ENCODE measurements at regions not wholly inside any gene's neighbourhood (a gene's known extent, or its start where the extent isn't known, plus 50 kb on each side); places are given as distances from the start of the nearest gene placed in this dataset.
A peak's percentile ranks its signal among the peaks of the same experiment; 100 is the strongest.
"Not testable (repeated sequence)": the region's sequence is repeated elsewhere in the genome, so short reads cannot be mapped to it uniquely, and the experiment has no call there.

GRCh38 chr2:131272019-131272418 is 62.7 kb downstream of the POTEE start:
- H3K14ac ChIP-seq (ENCODE audit: low read length); H4K91ac ChIP-seq (ENCODE audit: low read depth, low read length); H3K4me1 ChIP-seq (ENCODE audit: control insufficient read depth in 1 of 2, insufficient read depth in 2 of 2, low read length in 2 of 2); H3K27me3 ChIP-seq (ENCODE audit: insufficient read depth, low read length); H2AK5ac ChIP-seq (ENCODE audit: low read length); H3K79me1 ChIP-seq (ENCODE audit: low read length); H2BK12ac ChIP-seq (ENCODE audit: low read length); H3K27ac ChIP-seq (ENCODE audit: low read depth, low read length); H3K18ac ChIP-seq (ENCODE audit: low read length); H3K23ac ChIP-seq (ENCODE audit: low read length); H3K9ac ChIP-seq (ENCODE audit: low read length); H3K9me3 ChIP-seq (ENCODE audit: insufficient read depth, low read depth, low read length); H3K4me2 ChIP-seq (ENCODE audit: low read length); H2BK5ac ChIP-seq (ENCODE audit: low read depth, low read length, poor library complexity); H4K12ac ChIP-seq (ENCODE audit: low read depth, low read length); H4K8ac ChIP-seq (ENCODE audit: low read depth, low read length); H3K79me2 ChIP-seq (ENCODE audit: control insufficient read depth, insufficient read depth, low read length, poor library complexity); H3K4ac ChIP-seq (ENCODE audit: low read depth, low read length); H2BK120ac ChIP-seq (ENCODE audit: insufficient read depth, low read length, poor library complexity); H3K36me3 ChIP-seq (ENCODE audit: control insufficient read depth in 1 of 2, insufficient read depth in 2 of 2, low read length in 2 of 2); DNase-seq; H2AFZ ChIP-seq (ENCODE audit: insufficient read depth, low read length, poor library complexity): not testable (repeated sequence)
- WGBS (ENCODE audit: extremely low coverage, insufficient coverage, insufficient read length) = no CpG with 5 or more reads among the region's 8 CpGs
- peak overlapping the region; percentile 53 for H3K4me3 ChIP-seq (ENCODE audit: low read depth, low read length)

GRCh38 chr2:131264034-131264433 is 54.7 kb downstream of the POTEE start:
- not testable (repeated sequence) for H2BK5ac ChIP-seq (ENCODE audit: low read depth, low read length, poor library complexity); H2AFZ ChIP-seq (ENCODE audit: insufficient read depth, low read length, poor library complexity); H3K79me1 ChIP-seq (ENCODE audit: low read length); H3K4me1 ChIP-seq (ENCODE audit: control insufficient read depth in 1 of 2, insufficient read depth in 2 of 2, low read length in 2 of 2); H4K91ac ChIP-seq (ENCODE audit: low read depth, low read length); H3K14ac ChIP-seq (ENCODE audit: low read length); H3K4ac ChIP-seq (ENCODE audit: low read depth, low read length); H3K18ac ChIP-seq (ENCODE audit: low read length); H3K36me3 ChIP-seq (ENCODE audit: control insufficient read depth in 1 of 2, insufficient read depth in 2 of 2, low read length in 2 of 2); H3K27ac ChIP-seq (ENCODE audit: low read depth, low read length); H3K79me2 ChIP-seq (ENCODE audit: control insufficient read depth, insufficient read depth, low read length, poor library complexity); H3K9me3 ChIP-seq (ENCODE audit: insufficient read depth, low read depth, low read length); H4K12ac ChIP-seq (ENCODE audit: low read depth, low read length); H3K23ac ChIP-seq (ENCODE audit: low read length); H2BK120ac ChIP-seq (ENCODE audit: insufficient read depth, low read length, poor library complexity); H2BK12ac ChIP-seq (ENCODE audit: low read length); H4K8ac ChIP-seq (ENCODE audit: low read depth, low read length); DNase-seq; H2AK5ac ChIP-seq (ENCODE audit: low read length); H3K9ac ChIP-seq (ENCODE audit: low read length); H3K4me3 ChIP-seq (ENCODE audit: low read depth, low read length); H3K4me2 ChIP-seq (ENCODE audit: low read length); H3K27me3 ChIP-seq (ENCODE audit: insufficient read depth, low read length)
- no CpG with 5 or more reads among the region's 20 CpGs for WGBS (ENCODE audit: extremely low coverage, insufficient coverage, insufficient read length)

Measured in trophoblast cell (in vitro differentiated cells and primary cell).